WTC11 (cell line): ENCODE measurements at regions not wholly inside any gene's neighbourhood (a gene's known extent, or its start where the extent isn't known, plus 50 kb on each side); places are given as distances from the start of the nearest gene placed in this dataset.

Experiments
- ATAC-seq: fragments of 200-7000 bp; cut with Tn5 transposase; 2 replicates; pipeline ENCODE4 v1.10.0; 2021; ENCODE audit warnings: mild to moderate bottlenecking, moderate library complexity
- CTCF ChIA-PET: fragments of 300-600 bp; sonication (Branson Sonifier 250); formaldehyde crosslinking; loops from one replicate; lab custom pipeline; 2021; ENCODE audit warnings: antibody characterized with exemption; lab: Charles Lee
- POLR2A ChIA-PET: fragments of 350-600 bp; sonication (Branson Sonifier 250); formaldehyde crosslinking; loops from one replicate; lab custom pipeline; 2021; ENCODE audit warnings: antibody characterized with exemption; lab: Charles Lee
- DNase-seq: peaks from one replicate; pipeline ENCODE4 v3.0.0; 2021; ENCODE audit warnings: low spot score
- H3K27ac Mint-ChIP-seq: 2 replicates; pipeline ENCODE4 v1.8.0; 2021; ENCODE audit warnings: mixed read lengths
- H3K27me3 Mint-ChIP-seq: 2 replicates; pipeline ENCODE4 v1.8.0; 2021; ENCODE audit warnings: low read depth, mild to moderate bottlenecking, moderate library complexity, mixed read lengths
- H3K36me3 Mint-ChIP-seq: 2 replicates; pipeline ENCODE4 v1.8.0; 2021; ENCODE audit warnings: mixed read lengths
- H3K4me1 Mint-ChIP-seq: 2 replicates; pipeline ENCODE4 v1.8.0; 2022; ENCODE audit warnings: mixed read lengths
- H3K4me3 Mint-ChIP-seq: 2 replicates; pipeline ENCODE4 v1.8.0; 2021; ENCODE audit warnings: mild to moderate bottlenecking, moderate library complexity, mixed read lengths
- H3K9me3 Mint-ChIP-seq: 2 replicates; pipeline ENCODE4 v1.8.0; 2021; ENCODE audit warnings: mixed read lengths
- CREB1 ChIP-seq: sonication (generic); formaldehyde crosslinking; IDR thresholded peaks from 2 replicates; pipeline ENCODE4 v1.8.0; 2023; ENCODE audit warnings: mild to moderate bottlenecking, missing genetic modification reagents
- E2F4 ChIP-seq: sonication (generic); formaldehyde crosslinking; IDR thresholded peaks from 2 replicates; pipeline ENCODE4 v1.8.1; 2022; ENCODE audit warnings: low read depth, mild to moderate bottlenecking, moderate library complexity, missing genetic modification reagents, borderline replicate concordance
- IRF2 ChIP-seq: sonication (generic); formaldehyde crosslinking; IDR thresholded peaks from 2 replicates; pipeline ENCODE4 v1.8.0; 2022; ENCODE audit warnings: low read depth, missing genetic modification reagents, borderline replicate concordance
- MAX ChIP-seq: sonication (generic); formaldehyde crosslinking; IDR thresholded peaks from 2 replicates; pipeline ENCODE4 v1.8.0; 2022; ENCODE audit warnings: mild to moderate bottlenecking, missing genetic modification reagents
- PRDM15 ChIP-seq: sonication (generic); formaldehyde crosslinking; IDR thresholded peaks from 2 replicates; pipeline ENCODE4 v1.8.0; 2022; ENCODE audit warnings: missing genetic modification reagents
- PREB ChIP-seq: sonication (generic); formaldehyde crosslinking; IDR thresholded peaks from 2 replicates; pipeline ENCODE4 v1.8.1; 2022; ENCODE audit warnings: mild to moderate bottlenecking, missing genetic modification reagents, moderate library complexity, borderline replicate concordance
- RORB ChIP-seq: fragments of 250-450 bp; sonication (Bioruptor Pico); IDR thresholded peaks from 2 replicates; pipeline ENCODE4 v1.9.0; 2021; ENCODE audit warnings: mild to moderate bottlenecking
- SOX15 ChIP-seq: fragments of 250-450 bp; sonication (Bioruptor Pico); IDR thresholded peaks from 2 replicates; pipeline ENCODE4 v1.9.0; 2021; ENCODE audit warnings: mild to moderate bottlenecking
- SP1 ChIP-seq: sonication (generic); formaldehyde crosslinking; conservative IDR thresholded peaks from 2 replicates; pipeline ENCODE4 v1.8.1; 2022; ENCODE audit warnings: missing genetic modification reagents
- TP53 ChIP-seq: sonication (generic); formaldehyde crosslinking; IDR thresholded peaks from 2 replicates; pipeline ENCODE4 v1.8.1; 2023; ENCODE audit warnings: mild to moderate bottlenecking, missing genetic modification reagents
- ZNF121 ChIP-seq: sonication (generic); formaldehyde crosslinking; IDR thresholded peaks from 2 replicates; pipeline ENCODE4 v1.8.0; 2023; ENCODE audit warnings: missing genetic modification reagents
- TF ChIP-seq, protein P1 (sequence below): sonication (generic); formaldehyde crosslinking; IDR thresholded peaks from 2 replicates; pipeline ENCODE4 v1.8.0; 2022; ENCODE audit warnings: mild to moderate bottlenecking, missing genetic modification reagents
- TF ChIP-seq, protein P2 (sequence below): sonication (generic); formaldehyde crosslinking; IDR thresholded peaks from 2 replicates; pipeline ENCODE4 v1.8.0; 2023; ENCODE audit warnings: mild to moderate bottlenecking, missing genetic modification reagents
- TF ChIP-seq, protein P3 (sequence below): sonication (generic); formaldehyde crosslinking; IDR thresholded peaks from 2 replicates; pipeline ENCODE4 v1.8.1; 2022; ENCODE audit warnings: missing genetic modification reagents, borderline replicate concordance

DNA sequence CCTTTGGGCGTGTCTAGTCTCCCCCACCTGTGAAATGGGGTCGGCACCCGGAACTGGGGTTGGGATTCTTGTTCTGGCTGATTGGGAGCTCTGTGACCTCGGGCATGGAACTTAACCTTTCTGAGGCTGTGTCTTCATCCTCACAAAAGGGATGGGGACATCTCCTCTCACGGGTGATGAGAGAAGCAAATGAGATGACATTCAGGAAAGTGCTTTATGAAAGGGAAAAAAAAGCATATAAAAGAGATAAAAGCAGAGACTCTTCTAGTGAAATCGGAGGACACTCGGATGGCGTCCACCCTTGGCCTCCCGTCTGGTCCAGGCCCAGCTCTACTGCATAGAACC lies 98.9 kb downstream of the LRRC74A start:
- H3K27me3 Mint-ChIP-seq = no peaks in the 10 kb centered on the region

DNA sequence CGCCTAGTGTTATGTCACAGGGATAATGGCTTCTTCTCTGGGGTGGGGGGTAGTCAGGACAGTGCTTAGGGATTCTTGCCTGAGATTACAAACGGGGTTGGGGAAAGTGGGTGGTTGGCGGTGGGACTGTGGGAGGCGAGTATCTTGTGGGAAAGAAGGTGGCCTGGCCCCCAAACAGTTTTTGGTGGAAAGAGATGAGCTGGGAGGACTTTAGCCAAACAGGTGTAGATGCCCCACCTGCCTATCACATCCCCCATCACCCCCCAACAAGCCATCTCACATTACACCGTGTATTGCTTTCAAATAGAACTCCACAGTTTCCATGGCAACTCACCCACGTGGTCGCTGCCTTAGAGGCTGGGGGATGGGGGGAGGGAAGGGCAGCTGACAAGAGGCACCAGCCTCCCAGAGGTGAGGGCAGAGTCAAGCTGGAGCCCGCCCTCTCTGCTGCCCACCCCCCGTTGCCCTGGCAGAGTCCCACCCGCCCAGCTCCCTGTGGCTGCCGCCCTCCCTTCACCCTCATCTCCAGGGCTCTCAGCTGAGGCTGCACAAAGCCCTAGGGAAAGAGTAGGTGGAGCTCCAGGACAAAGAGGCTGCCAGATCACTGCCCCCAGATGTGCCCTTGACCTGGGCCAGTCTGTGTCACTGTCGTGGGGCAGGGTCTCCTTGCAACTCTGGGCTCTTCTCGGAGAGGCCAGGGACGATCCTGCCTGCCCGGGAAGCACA lies 98.3 kb downstream of the LRRC74A start:
- H3K9me3 Mint-ChIP-seq = no peaks in the 10 kb centered on the region
- H3K27ac Mint-ChIP-seq = peak overlapping the region; percentile 98
- POLR2A ChIA-PET = interaction anchor here (0.6 to 1.9 kb wide), 9 partner anchors 11 to 343 kb away, joined by 3 to 7 read pairs (median 6); partner anchors contain the start of gene IRF2BPL
- ATAC-seq (peak; percentile 68), DNase-seq (peak; percentile 86)
- no peaks in the 10 kb centered on the region for H3K27me3 Mint-ChIP-seq
- peaks cover 92% of the 10 kb centered on the region for H3K4me1 Mint-ChIP-seq
- peak overlapping the region; percentile 46 for H3K4me3 Mint-ChIP-seq
- CTCF ChIA-PET = interaction anchor here (0.5 to 17.3 kb wide), 19 partner anchors 11 to 379 kb away, joined by 3 to 196 read pairs (median 5); no protein-coding TSS in a partner anchor
- no peaks in the 10 kb centered on the region for H3K36me3 Mint-ChIP-seq
- no peak for TF ChIP-seq CREB1
- TF ChIP-seq SOX15 (CRISPR knock-in tag) = no peak
- 0 out of 2 replicates have a peak, but pooled peaks have one; percentile 32 for TF ChIP-seq ZNF121 (CRISPR knock-in tag)
- TF ChIP-seq, protein P1, sequence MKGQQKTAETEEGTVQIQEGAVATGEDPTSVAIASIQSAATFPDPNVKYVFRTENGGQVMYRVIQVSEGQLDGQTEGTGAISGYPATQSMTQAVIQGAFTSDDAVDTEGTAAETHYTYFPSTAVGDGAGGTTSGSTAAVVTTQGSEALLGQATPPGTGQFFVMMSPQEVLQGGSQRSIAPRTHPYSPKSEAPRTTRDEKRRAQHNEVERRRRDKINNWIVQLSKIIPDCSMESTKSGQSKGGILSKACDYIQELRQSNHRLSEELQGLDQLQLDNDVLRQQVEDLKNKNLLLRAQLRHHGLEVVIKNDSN (CRISPR knock-in tag) = peak; percentile 90
- TF ChIP-seq E2F4 = no peak
- TF ChIP-seq, protein P2, sequence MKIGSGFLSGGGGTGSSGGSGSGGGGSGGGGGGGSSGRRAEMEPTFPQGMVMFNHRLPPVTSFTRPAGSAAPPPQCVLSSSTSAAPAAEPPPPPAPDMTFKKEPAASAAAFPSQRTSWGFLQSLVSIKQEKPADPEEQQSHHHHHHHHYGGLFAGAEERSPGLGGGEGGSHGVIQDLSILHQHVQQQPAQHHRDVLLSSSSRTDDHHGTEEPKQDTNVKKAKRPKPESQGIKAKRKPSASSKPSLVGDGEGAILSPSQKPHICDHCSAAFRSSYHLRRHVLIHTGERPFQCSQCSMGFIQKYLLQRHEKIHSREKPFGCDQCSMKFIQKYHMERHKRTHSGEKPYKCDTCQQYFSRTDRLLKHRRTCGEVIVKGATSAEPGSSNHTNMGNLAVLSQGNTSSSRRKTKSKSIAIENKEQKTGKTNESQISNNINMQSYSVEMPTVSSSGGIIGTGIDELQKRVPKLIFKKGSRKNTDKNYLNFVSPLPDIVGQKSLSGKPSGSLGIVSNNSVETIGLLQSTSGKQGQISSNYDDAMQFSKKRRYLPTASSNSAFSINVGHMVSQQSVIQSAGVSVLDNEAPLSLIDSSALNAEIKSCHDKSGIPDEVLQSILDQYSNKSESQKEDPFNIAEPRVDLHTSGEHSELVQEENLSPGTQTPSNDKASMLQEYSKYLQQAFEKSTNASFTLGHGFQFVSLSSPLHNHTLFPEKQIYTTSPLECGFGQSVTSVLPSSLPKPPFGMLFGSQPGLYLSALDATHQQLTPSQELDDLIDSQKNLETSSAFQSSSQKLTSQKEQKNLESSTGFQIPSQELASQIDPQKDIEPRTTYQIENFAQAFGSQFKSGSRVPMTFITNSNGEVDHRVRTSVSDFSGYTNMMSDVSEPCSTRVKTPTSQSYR (CRISPR knock-in tag) = peak; percentile 63; the same call in 1 of the 2 replicates
- peak; percentile 43; the same call in 1 of the 2 replicates for TF ChIP-seq MAX (CRISPR knock-in tag)
- TF ChIP-seq SP1 (CRISPR knock-in tag) = peak; percentile 65

More for the DNA sequence above, 98.9 kb downstream of the LRRC74A start:
- Mint-ChIP-seq H3K4me1 (peaks cover 92% of the 10 kb centered on the region), H3K36me3 (no peaks in the 10 kb centered on the region), H3K27ac (peak overlapping the region; percentile 98), H3K4me3 (peak overlapping the region; percentile 46), H3K9me3 (no peaks in the 10 kb centered on the region)
- POLR2A ChIA-PET = interaction anchor here (0.6 to 1.9 kb wide), 9 partner anchors 12 to 343 kb away, joined by 3 to 7 read pairs (median 6); no protein-coding TSS in a partner anchor
- CTCF ChIA-PET = interaction anchor here (0.6 to 17.3 kb wide), 18 partner anchors 11 to 379 kb away, joined by 3 to 196 read pairs (median 6); no protein-coding TSS in a partner anchor
- ATAC-seq = no peak
- no peak for DNase-seq
- TF ChIP-seq PRDM15 (CRISPR knock-in tag) (no peak), PREB (CRISPR knock-in tag) (no peak), RORB (no peak), IRF2 (no peak), TP53 (CRISPR knock-in tag) (no peak)
- TF ChIP-seq, protein P1 (CRISPR knock-in tag) = no peak
- TF ChIP-seq, protein P3, sequence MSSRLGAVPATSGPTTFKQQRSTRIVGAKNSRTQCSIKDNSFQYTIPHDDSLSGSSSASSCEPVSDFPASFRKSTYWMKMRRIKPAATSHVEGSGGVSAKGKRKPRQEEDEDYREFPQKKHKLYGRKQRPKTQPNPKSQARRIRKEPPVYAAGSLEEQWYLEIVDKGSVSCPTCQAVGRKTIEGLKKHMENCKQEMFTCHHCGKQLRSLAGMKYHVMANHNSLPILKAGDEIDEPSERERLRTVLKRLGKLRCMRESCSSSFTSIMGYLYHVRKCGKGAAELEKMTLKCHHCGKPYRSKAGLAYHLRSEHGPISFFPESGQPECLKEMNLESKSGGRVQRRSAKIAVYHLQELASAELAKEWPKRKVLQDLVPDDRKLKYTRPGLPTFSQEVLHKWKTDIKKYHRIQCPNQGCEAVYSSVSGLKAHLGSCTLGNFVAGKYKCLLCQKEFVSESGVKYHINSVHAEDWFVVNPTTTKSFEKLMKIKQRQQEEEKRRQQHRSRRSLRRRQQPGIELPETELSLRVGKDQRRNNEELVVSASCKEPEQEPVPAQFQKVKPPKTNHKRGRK = no peak
